LNCaP clone FGC (cell line): ENCODE measurements at regions not wholly inside any gene's neighbourhood (a gene's known extent, or its start where the extent isn't known, plus 50 kb on each side); places are given as distances from the start of the nearest gene placed in this dataset.

Experiments
- DNase-seq: peaks from one replicate; pipeline ENCODE4 v3.0.0-alpha.2; 2011; ENCODE audit warnings: low read depth
- H3K4me3 ChIP-seq: 2 replicates; pipeline ENCODE4 v1.5.1; 2011; ENCODE audit warnings: mild to moderate bottlenecking, low read depth, low read length, control low read depth
- TF ChIP-seq, protein P1 (sequence below): IDR thresholded peaks from 2 replicates; pipeline ENCODE4 v1.5.1; 2012; ENCODE audit warnings: mild to moderate bottlenecking; ENCODE audit not compliant: control insufficient read depth, insufficient read depth; ENCODE audit errors: extremely low read depth

- TF ChIP-seq, protein P1, sequence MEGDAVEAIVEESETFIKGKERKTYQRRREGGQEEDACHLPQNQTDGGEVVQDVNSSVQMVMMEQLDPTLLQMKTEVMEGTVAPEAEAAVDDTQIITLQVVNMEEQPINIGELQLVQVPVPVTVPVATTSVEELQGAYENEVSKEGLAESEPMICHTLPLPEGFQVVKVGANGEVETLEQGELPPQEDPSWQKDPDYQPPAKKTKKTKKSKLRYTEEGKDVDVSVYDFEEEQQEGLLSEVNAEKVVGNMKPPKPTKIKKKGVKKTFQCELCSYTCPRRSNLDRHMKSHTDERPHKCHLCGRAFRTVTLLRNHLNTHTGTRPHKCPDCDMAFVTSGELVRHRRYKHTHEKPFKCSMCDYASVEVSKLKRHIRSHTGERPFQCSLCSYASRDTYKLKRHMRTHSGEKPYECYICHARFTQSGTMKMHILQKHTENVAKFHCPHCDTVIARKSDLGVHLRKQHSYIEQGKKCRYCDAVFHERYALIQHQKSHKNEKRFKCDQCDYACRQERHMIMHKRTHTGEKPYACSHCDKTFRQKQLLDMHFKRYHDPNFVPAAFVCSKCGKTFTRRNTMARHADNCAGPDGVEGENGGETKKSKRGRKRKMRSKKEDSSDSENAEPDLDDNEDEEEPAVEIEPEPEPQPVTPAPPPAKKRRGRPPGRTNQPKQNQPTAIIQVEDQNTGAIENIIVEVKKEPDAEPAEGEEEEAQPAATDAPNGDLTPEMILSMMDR = no peak
- no peak for DNase-seq
- no peak overlapping the region for H3K4me3 ChIP-seq
These were observed 65.7 kb upstream of the NEUROD1 start for GRCh38 chr2:181745796-181746540.

DNA sequence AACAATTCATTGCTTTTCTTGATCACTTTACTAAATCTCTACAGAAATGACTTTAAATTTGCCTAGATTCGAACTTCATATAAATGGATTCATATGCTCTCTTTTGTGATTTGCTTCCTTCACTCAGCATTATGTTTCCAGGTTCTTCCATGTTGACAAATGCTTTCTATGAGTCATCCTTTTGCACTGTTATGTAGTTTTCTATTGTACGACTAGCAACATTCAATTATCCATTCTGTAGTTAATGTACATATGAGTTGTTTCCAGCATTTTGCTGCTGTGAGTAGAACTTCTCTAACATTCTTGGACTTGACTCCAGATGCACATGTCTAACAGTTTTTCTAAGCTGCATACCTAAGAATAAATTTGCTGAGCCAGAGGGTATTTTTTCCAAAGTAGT lies 66.5 kb upstream of the NEUROD1 start:
- H3K4me3 ChIP-seq = no peak overlapping the region
- TF ChIP-seq, protein P1 = no peak
- DNase-seq = no peak

DNA sequence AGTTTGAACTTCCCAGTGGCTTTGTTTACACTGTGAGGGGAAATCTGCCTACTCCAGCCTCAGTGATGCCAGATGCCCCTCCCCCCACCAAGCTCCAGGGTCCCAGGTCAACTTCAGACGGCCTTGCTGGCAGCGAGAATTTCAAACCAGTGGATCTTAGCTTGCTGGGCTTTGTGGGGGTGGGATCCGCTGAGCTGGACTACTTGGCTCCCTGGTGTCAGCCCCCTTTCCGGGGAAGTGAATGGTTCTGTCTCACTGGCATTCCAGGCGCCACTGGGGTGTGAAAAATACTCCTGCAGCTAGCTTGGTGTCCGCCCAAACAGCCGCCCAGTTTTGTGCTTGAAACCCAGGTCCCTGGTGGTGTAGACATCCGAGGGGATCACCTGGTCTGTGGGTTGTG lies 70.0 kb upstream of the NEUROD1 start:
- TF ChIP-seq, protein P1 = no peak
- H3K4me3 ChIP-seq = no peak overlapping the region
- DNase-seq = no peak

- DNase-seq = no peak
- no peak overlapping the region for H3K4me3 ChIP-seq
- TF ChIP-seq, protein P1 = no peak
These were observed 71.1 kb upstream of the NEUROD1 start for GRCh38 chr2:181751266-181752030.

- TF ChIP-seq, protein P1 = no peak
- no peak for DNase-seq
These were observed 72.0 kb upstream of the NEUROD1 start for GRCh38 chr2:181752301-181752700.

GRCh38 chr2:181753686-181754085 lies 73.4 kb upstream of the NEUROD1 start:
- no peak for DNase-seq
- TF ChIP-seq, protein P1 = no peak

More at GRCh38 chr2:181752301-181752700, 72.0 kb upstream of the NEUROD1 start:
- no peak overlapping the region for H3K4me3 ChIP-seq

GRCh38 chr2:181754105-181754504 lies 73.8 kb upstream of the NEUROD1 start:
- H3K4me3 ChIP-seq = no peak overlapping the region
- no peak for DNase-seq
- TF ChIP-seq, protein P1 = no peak

More at GRCh38 chr2:181753686-181754085, 73.4 kb upstream of the NEUROD1 start:
- no peak overlapping the region for H3K4me3 ChIP-seq
